ENCODE measurements at regions not wholly inside any gene's neighbourhood (a gene's known extent, or its start where the extent isn't known, plus 50 kb on each side); places are given as distances from the start of the nearest gene placed in this dataset.

DNA sequence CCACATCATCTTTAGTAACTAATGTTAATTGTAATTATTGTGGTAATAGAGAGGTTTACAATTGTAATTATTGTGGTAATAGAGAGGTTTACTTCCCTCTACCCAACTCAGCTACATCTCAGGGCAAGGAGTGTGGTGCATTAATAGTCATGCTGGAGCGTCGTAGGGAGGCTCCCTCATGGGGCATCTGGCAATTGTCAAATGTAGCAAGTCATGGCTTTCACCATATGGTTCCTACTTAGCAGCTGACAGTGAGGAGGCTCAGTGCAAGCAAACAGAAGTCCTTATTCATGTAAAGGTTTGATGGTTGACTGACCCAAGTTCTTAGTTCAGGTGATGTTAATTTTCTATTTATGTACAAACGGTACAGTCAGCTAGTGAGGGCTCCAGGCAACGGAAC lies 1012.0 kb downstream of the FLRT2 start:
- no peak for DNase-seq

DNA sequence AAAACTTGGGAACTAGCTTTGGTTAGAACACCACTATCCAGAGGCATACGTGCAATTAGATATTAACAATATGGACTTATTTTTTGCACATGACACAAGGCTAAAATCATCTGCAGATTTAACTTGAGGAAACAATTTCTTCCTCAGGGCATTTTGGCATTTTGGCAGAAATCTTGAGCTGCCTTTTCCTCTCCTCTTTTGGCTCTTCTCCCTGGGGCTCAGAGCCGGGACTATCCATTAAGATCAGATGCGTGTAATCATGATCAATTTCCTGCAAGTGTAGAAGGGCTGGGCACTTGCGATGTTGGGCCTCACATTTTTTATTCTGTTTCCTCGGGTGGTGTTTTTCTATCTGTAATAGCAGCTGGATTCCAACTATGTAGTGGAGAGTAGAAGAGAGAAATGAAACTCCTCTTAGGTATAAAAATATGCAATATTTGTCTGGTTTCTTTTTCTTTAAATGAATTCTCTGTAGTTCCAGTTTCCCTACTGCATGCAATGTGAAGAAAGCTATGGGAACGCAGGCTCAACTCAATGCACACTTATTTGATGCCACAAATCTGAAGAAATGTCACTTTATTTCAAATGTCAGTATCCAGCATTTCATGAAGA lies 1010.8 kb downstream of the FLRT2 start:
- DNase-seq = no peak

DNA sequence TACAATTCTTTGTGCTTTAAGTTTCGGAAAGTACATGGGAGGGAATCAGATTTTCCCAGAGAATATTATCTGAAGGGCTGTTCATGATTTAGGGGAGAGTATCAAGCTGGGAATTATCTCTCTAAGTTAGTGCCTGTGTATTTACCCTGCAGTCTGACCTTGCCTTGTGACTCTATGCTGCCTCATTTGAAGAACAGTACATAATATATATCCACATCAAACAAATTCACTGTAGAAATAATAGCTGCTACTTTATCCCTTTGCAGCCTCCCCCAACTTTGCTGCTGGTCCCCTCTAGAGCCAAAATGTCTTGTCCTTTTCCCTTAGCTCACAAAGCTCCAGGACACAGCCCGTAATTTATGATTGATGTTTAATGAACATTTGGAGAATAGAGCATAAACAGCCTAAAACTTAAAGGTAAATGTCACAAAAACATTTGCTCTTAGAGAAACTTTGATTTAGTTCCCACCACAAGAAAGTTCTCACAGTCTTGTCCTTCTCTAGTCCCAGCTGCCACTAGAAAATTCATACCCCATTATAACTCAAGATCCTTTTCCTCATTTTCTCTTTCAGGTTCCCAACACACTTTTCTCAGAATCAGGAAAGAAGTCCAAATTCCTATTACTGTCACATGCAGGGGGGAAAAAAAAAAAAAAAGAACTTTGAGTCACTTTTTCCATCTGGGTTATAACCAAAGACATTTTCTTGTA lies 1009.6 kb downstream of the FLRT2 start:
- DNase-seq = no peak

DNA sequence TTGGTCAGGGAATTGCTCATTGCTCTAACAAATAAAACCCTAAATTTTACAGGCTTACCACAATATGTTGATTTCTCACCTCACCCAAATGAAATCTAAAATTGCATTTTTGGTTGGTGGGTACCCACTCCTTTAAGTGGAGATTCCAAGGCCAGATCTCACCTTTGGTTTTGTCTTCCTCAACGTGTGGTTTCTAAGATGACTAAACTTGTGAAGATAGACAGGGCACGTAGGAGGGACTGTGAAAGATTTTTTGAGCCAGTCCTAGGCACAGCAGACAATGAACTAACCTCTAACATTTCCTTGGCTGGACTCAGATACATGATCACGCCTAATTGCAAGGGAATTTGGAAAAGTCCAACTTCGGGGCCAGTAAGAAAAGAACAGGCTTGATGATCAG lies 1003.9 kb downstream of the FLRT2 start:
- DNase-seq = no peak

DNA sequence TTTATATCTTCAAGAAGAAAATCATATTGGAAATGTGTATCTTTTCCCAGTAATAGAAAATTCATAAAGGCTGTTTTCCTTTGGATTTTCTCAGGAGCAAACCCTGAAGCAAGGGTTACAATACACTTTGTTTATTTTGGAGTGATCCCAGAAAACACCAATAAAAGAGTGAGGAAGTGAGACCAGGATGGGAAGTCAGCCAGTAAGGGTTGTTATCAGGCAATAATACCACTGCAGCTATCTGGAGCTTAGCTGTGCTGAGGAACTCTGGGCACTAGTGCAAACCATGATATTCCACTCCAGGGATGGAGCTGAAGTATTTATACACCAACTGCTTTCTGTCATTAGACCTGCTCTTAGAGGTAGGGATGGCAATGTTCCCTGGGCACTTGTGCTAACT lies 1002.3 kb downstream of the FLRT2 start:
- DNase-seq = no peak

DNA sequence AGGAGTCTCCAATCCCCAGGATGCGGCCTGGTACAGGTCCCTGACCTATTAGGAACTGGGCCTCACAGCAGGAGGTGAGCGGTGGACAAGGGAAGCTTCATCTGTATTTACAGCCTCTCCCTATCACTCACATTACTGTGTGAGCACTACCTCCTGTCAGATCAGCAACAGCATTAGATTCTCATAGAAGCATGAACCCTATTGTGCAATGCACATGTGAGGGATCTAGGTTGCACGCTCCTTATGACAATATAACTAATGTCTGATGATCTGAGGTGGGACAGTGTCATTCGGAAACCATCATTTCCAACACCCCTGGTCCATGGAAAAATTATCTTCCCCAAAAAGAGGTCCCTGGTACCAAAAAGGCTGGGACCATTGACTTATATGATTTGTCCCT lies 1000.5 kb downstream of the FLRT2 start:
- DNase-seq = no peak

DNA sequence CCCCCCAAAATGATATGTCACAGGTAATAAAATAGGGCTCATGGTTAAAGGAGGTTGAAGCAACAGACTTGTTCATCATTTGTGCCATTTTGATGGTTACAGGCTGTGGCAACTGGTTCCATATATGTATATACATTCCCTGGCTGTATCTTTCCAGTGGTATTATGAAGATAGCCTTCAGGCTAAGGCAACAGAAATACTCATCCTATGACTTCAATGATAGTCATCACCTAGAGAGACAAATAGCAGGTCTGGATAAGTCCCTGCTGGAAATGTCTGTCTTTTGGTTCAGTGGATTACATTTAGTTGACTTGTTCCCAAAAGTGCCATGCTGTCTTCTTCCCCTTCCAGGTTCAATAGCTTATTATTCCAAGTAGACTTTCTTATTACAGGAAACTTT lies 997.4 kb downstream of the FLRT2 start:
- DNase-seq = no peak

DNA sequence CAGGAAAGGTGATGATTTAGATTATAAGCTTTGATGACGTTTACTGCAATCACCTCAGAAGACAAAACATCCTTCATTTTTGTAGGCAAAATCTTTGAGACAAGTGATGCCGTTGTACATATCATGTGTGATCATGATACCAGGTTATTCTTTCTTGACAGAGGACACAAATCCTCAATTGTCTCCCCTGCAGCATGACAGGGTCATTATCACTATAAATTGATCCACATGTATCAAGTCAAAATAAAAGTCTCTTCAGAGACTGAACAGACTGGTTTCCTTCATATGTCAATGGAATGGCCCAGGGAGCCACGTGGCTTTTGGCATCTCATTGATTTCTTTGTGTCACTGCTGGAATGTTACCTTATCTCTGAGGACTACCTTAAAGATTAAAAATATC lies 995.7 kb downstream of the FLRT2 start:
- DNase-seq = no peak

DNA sequence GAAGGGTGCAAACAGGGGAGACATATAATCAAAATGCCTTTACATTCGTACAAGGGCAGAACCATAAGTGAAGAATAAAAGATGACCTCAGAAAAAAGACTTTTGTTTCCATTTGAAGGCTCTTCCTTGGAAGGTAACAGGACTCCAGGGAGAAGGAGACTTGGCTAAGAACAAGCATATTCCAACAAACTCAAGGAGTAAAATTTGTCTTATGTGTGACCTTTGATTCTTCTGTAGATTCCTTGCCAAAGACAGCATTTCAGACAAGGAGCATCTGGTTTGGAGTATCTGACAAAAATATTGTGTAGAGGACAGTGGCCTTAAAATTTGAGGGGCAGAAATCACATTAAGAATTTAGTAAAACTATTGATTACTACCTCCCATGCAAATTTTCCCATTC lies 991.9 kb downstream of the FLRT2 start:
- DNase-seq = no peak

DNA sequence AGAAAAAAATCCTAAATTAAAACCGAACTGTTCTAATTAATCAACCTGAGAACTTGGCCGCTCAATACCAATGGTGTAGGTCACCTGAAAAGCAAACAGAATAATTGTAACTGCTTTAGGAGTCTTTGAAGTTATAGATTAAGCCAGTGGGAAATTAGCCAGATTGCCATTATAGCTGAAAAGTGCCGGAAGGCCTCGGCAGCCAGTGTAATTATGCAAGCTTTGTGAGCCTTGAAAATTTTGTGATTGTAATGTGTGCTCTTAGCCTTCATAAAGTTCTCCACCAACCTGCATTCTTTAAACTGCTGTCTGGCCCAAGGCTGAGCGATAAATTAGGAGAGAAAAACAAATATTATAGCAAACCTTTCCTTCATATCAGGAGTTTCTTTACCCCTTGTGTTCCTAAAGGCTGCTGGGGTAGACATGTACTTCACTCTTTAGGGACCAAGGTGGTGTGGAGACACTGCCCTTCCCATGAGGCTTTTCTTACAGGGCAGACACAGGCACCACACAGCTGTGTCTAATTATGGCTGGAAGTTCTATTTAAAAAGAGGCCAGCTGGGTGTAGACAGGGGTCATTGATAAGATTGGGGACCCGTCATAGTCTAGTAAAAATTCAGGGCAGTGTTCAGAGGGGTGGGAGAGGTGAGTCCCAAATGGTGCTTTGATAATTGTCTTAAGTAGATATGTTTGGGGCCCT lies 991.2 kb downstream of the FLRT2 start:
- no peak for DNase-seq

DNA sequence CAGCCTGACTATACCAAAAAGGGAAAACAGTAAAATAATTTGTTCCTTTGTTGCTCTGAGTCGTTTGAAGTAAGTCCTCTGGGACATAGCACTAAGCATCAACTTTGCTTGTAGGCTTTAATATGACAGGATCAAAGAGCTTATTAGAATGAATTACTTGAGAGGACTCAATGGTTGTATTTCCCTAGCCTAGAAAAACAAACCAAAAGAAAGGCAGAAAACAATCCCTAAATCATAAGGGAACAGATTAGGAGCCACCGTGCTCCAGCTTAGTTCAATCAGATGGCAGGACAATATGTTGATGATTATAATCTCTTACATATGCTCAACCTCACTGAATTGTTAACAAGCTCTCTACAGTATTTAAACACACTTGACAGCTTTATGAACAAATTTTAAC lies 988.4 kb downstream of the FLRT2 start:
- DNase-seq = no peak

DNA sequence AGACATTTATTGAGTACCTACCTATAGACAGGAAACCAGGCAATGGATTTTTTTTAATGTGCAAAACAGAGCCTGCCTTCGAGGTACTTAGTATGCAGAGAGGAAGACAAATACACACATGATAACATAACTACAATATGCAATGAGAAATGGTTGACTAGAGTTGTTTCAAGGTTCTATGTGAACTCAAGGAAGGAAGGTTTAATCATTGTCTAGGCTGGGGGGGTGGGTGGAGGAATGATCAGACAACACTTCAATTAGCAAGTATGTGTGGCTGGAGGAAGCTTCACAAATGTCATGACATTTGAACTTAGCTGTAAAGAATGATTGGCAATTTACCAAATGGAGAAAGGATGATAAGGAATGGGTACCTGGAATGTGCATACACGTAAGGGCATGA lies 985.3 kb downstream of the FLRT2 start:
- DNase-seq = no peak

DNA sequence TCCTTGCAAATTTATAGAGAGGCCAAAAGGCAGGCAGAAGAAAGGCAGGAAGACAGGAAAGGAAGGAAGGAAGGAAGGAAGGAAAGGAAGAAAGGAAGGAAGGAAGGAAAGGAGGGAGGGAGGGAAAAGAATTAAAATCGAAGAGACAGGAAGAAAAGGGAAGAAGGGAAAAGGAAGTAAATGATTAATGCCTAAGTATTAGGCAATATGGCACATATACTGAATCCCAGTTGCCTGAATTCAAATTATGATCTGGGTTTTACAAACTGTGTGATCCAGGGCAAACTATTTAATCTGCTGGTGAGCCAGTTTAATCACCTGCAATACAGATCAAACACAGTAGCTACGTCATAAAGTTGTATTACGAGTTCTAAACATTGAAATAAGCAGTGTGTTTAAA lies 983.6 kb downstream of the FLRT2 start:
- no peak for DNase-seq

DNA sequence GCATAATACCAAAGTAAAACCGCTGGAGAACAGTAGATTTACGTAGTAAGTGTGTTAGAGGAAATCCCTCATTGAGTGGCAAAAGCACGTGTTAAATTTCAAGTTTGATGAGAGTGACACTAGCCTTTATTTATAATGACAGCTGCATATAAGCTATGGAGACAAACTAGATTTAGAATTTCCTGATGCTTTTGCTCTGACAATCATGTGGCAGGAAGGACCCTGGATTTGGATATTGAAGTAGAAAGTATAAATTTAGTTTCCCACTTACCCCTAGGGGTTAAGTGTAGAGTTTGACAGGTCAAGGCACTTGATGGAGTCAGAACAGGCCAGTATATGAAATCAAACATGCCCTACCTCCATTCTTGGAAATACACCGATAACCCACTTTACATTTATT lies 983.1 kb downstream of the FLRT2 start:
- no peak for DNase-seq

DNA sequence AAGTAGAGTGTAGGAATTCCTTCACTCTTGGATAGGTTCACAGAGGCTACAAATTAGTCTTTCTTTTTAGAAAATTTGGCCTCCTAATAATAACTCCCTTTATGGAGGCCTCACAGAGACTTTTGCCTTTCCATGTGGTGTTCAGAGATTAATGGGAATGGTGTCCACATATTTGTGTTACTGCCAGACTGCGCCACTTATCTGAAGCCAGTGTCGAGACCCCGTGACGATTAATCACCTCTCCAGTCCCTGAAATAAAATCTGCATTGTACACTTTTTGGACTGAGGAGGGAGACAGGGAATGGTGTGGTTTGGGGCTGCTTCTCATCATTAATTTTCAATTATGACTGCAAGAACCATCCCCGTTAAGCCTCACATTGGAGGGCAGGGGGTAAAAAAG lies 980.5 kb downstream of the FLRT2 start:
- DNase-seq = no peak

DNA sequence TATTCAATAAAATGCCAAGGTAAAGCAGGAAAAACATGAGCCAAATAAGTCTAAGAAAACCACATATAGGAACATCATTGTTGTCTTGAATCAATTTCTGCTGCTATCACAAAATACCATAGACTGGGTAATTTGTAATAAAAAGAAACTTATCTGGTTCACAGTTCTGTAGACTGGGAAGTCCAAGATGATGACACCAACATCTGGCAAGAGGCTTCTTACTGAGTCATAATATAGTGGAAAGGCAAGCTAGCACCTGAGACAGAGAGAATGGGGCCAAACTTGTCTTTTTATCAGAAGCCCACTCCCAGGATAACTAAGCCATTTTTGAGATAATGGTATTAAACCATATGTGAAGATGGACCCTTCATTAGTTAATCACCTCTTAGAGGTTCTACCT lies 975.9 kb downstream of the FLRT2 start:
- no peak for DNase-seq

DNA sequence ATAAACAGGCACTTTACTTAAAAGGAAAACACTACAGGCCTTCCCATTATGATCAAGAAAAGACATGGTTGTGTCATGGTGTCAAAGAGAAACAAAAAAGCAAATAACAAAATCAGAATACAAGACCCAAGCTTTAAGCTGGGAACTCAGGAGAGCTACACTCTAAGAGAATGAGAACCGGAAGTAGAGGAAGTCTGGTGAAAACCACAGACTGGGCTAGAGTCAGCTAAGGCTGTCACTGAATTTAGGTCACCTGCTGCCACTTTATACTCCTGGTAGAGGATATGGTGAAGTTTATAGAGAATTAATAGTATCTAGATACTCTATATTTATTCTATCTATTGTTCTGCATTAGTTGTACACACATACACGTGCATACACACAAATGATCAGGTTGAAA lies 971.7 kb downstream of the FLRT2 start:
- no peak for DNase-seq

DNA sequence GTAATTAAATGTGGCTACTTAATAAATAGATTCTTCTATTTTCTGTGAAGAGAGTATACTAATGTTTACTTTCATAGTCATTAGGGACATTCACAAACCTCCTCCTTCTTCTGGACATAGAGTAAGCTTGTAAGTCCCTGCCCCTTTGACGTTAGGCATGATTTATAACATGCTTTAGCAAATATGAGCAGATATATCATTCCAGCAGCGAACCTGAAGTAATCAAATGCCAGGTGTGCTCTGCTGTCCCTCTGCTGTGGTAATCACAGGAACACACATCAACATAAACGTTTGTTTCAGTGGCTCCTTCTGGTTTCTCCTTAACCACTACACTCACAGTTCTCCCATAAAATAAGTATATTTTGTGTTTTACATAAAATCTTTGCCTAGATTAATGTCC lies 961.8 kb downstream of the FLRT2 start:
- DNase-seq = no peak

DNA sequence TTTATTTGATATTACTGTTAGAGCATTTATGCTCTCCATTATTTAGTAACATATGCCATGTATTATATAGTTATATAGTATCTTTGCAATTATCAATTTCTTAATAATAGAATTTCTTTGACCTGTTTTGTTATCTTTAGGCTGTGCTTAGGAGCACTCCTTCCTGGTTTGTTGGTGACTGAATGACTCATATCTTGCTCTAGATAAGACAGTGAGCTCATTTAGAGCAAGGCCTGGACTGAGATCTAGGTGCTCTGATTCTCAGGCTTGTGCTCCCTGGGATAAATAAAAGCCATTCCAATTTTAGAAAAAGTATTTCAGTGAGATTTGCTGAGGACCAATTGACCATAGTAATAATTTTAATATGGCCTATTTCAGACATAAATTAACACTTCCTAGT lies 951.2 kb downstream of the FLRT2 start:
- DNase-seq = no peak

DNA sequence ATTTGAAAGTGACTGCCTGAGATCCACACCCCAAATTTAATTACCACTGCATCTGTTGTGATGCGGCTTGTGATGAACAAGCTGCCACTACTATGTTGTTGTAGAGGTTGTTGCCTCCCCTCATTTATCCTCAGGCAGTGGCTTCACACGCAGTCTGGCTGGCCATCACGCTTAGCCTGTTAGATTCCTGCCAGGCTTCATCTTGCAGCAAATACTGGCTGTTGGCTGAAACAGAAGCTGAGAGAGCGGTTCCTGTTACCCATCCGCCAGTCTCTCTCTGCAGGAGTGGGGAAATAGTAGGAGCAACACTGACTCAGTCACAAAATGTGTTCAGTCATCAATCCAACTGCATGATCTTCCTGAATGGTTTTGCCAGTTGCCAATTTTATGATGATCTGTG lies 934.4 kb downstream of the FLRT2 start:
- no peak for DNase-seq

DNA sequence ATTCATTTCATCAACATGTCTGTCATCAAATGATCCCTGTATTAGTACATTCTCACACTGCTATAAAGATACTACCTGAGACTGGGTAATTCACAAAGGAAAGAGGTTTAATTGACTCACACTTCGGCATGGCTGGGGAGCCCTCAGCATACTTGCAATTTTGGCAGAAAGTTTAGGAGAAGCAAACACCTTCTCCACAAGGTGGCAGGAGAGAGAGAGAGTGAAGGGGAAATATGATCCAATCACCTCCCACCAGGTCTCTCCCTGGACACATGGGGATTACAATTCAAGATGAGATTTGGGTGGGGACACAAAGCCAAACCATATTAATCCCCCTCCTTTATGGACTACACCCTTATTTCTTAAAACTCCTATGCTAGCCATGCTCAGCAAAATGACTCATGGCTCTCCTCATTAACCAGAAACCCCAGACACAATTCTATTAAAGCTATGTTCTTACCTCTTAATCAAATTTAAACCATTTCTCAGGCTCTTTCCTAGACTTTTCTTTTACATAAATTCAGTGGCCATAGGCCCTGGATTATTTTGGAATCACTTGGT lies 932.3 kb downstream of the FLRT2 start:
- DNase-seq = no peak

DNA sequence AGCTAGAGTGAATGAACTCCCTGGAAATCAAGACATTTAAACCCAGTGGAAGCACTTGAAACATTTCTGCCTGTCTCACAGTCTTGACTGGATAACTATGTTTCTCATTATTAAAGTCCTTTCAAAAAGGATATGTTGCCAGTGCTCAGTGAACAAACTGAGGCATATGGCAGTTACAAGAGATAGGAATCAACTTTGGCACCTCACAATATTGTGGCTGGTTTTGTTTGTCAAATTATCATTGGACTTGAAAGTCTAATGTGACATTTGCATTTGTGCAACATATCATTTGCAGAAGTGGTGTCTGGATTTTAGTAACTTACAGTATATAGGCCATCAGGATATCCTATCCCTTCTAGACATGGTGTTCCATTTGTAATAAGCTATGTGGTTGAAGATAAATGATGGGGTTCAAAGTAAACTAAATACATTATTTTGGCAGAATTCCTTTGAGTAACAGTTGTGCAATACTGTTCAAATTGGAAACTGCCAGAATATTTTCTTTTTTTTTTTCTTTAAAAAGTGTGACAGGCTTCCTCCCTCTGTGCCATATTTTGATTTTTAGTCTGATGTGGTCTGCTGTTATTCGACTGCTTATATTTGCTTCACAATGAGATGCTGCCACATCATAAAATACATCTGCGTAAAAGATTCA lies 927.7 kb downstream of the FLRT2 start:
- no peak for DNase-seq

DNA sequence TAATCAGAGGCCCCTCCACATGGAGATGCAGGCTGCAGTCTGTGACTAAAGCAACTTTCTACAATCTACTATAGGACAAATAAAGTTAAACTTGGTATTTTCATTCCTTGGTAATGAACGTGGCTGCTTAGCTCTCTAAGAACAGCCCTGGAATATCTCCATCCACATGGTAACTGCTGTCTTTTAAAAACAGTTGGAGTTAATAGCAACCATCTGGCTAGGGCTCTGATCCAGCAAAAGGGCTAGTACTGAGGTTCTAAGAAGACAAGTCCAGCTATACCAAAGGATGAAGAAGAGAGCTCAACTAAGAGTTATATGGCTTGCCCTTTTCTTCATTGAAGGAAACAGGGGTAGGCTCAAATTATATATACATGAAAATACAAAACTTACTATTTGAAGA lies 920.1 kb downstream of the FLRT2 start:
- no peak for DNase-seq

DNA sequence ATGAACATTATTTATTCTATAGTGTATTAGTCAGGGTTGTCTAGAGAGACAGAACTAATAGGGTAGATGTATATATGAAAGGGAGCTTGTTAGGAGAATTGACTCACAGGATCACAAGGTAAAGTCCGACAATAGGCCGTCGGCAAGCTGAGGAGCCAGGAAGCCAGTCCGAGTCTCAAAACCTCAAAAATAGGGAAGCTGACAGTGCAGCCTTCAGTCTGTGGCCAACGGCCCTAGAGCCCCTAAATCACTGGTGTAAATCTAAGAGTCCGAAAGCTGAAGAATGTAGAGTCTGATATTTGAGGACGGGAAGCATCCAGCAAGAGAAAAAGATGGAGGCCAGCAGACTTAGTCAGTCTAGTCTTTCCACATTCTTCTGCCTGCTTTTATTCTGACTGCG lies 912.2 kb downstream of the FLRT2 start:
- no peak for DNase-seq
